A549 (cell line): ENCODE measurements at regions not wholly inside any gene's neighbourhood (a gene's known extent, or its start where the extent isn't known, plus 50 kb on each side); places are given as distances from the start of the nearest gene placed in this dataset.

Experiments
- ATAC-seq, 2 experiments: fragments of 200-7000 bp in 1 of 2; fragments of >200 bp in 1 of 2; cut with Nextera tagmentation in 1 of 2; cut with Tn5 transposase in 1 of 2; 3 replicates each; pipeline versions ENCODE4 v1.8.0 to v1.9.1; 2018 to 2020; ENCODE audit warnings: mild to moderate bottlenecking in 1 of 2, moderate library complexity in 1 of 2
- CTCF ChIA-PET: fragments of 300-600 bp; sonication (Branson Sonifier 250); formaldehyde crosslinking; extraction: SDS; loops from one replicate; lab custom pipeline; 2021; ENCODE audit warnings: antibody characterized with exemption, inconsistent platforms; lab: Yijun Ruan, JAX
- POLR2A ChIA-PET: fragments of 350-600 bp; formaldehyde crosslinking; extraction: SDS; loops from one replicate; lab custom pipeline; 2021; ENCODE audit warnings: antibody characterized with exemption, inconsistent platforms; lab: Yijun Ruan, JAX
- DNase-seq, 2 experiments: peaks; one replicate each; pipeline versions ENCODE4 v3.0.0 to v3.0.0-alpha.2; 2011 to 2016; ENCODE audit warnings: low read depth in 1 of 2, low spot score in 1 of 2
- FAIRE-seq: peaks from 2 replicates; lab custom pipeline; 2011; peaks lifted over from hg19 to GRCh38; lab: Jason Lieb, UNC
- H3K27ac ChIP-seq, 2 experiments: fragments of >200 bp; sonication (Bioruptor Twin); formaldehyde crosslinking; 3 replicates each; pipeline ENCODE4 v1.5.1; 2016 to 2017
- H3K4me1 ChIP-seq: fragments of >200 bp; sonication (Bioruptor Twin); formaldehyde crosslinking; 3 replicates; pipeline ENCODE4 v1.6.1; 2016
- H3K4me2 ChIP-seq: fragments of >200 bp; sonication (Bioruptor Twin); formaldehyde crosslinking; 3 replicates; pipeline ENCODE4 v1.6.1; 2016
- H3K4me3 ChIP-seq: fragments of >200 bp; sonication (Bioruptor Twin); formaldehyde crosslinking; 3 replicates; pipeline ENCODE4 v1.5.1; 2016
- H3K9me3 ChIP-seq: fragments of >200 bp; sonication (Bioruptor Twin); formaldehyde crosslinking; 3 replicates; pipeline ENCODE4 v1.6.1; 2016
- CBX2 ChIP-seq: fragments of 200-600 bp; sonication (generic); IDR thresholded peaks from 2 replicates; pipeline ENCODE4 v1.6.1; 2016; ENCODE audit warnings: low read depth, mild to moderate bottlenecking, borderline replicate concordance
- CEBPB ChIP-seq, 2 experiments: fragments of >200 bp in 1 of 2; sonication (Bioruptor Twin) in 1 of 2; formaldehyde crosslinking in 1 of 2; IDR thresholded peaks; 2 replicates each; pipeline ENCODE4 v1.6.1; 2012 to 2016
- CHD2 ChIP-seq: fragments of 150-350 bp; IDR thresholded peaks from 2 replicates; pipeline ENCODE4 v1.6.1; 2014; ENCODE audit warnings: low read length; ENCODE audit not compliant: partially characterized antibody
- CHD4 ChIP-seq: fragments of 200-600 bp; sonication (generic); IDR thresholded peaks from 2 replicates; pipeline ENCODE4 v1.6.1; 2016; ENCODE audit warnings: antibody characterized with exemption, mild to moderate bottlenecking, borderline replicate concordance
- EHMT2 ChIP-seq: fragments of 200-600 bp; sonication (generic); IDR thresholded peaks from 2 replicates; pipeline ENCODE4 v1.6.1; 2016; ENCODE audit warnings: antibody characterized with exemption, low read depth, mild to moderate bottlenecking, moderate library complexity
- ESRRA ChIP-seq: fragments of 150-350 bp; IDR thresholded peaks from 2 replicates; pipeline ENCODE4 v1.6.1; 2014; ENCODE audit warnings: mild to moderate bottlenecking, low read length, borderline replicate concordance
- FOSB ChIP-seq: fragments of 250-450 bp; sonication (Bioruptor Pico); IDR thresholded peaks from 2 replicates; pipeline ENCODE4 v1.5.0; 2020; ENCODE audit warnings: mild to moderate bottlenecking, moderate library complexity
- FOXS1 ChIP-seq: fragments of 250-450 bp; sonication (Bioruptor Pico); IDR thresholded peaks from 2 replicates; pipeline ENCODE4 v1.5.0; 2020; ENCODE audit warnings: mild to moderate bottlenecking, moderate library complexity
- GATA3 ChIP-seq: IDR thresholded peaks from 2 replicates; pipeline ENCODE4 v1.6.1; 2012; ENCODE audit warnings: borderline replicate concordance
- HOXB13 ChIP-seq: fragments of 250-450 bp; sonication (Bioruptor Pico); IDR thresholded peaks from 2 replicates; pipeline ENCODE4 v1.5.0; 2020; ENCODE audit warnings: low read depth, mild to moderate bottlenecking, moderate library complexity
- JUN ChIP-seq, 2 experiments: fragments of >200 bp; sonication (Bioruptor Twin); formaldehyde crosslinking; IDR thresholded peaks; 2 replicates in 1 of 2; 3 replicates in 1 of 2; pipeline ENCODE4 v1.6.1; 2016 to 2017
- JUNB ChIP-seq: fragments of >200 bp; sonication (Bioruptor Twin); formaldehyde crosslinking; IDR thresholded peaks from 2 replicates; pipeline ENCODE4 v1.6.1; 2016
- KDM1A ChIP-seq: fragments of 200-600 bp; sonication (generic); IDR thresholded peaks from 2 replicates; pipeline ENCODE4 v1.6.1; 2016; ENCODE audit warnings: low read depth, mild to moderate bottlenecking
- KDM5A ChIP-seq: fragments of 200-600 bp; sonication (generic); IDR thresholded peaks from 2 replicates; pipeline ENCODE4 v1.6.1; 2016; ENCODE audit warnings: antibody characterized with exemption, mild to moderate bottlenecking
- MAFK ChIP-seq: fragments of 450-650 bp; IDR thresholded peaks from 2 replicates; pipeline ENCODE4 v1.6.1; 2014; ENCODE audit not compliant: partially characterized antibody
- MAZ ChIP-seq: fragments of 150-350 bp; IDR thresholded peaks from 2 replicates; pipeline ENCODE4 v1.6.1; 2014; ENCODE audit warnings: antibody characterized with exemption, low read depth, low read length, borderline replicate concordance
- NFE2L2 ChIP-seq: fragments of 150-350 bp; conservative IDR thresholded peaks from 2 replicates; pipeline ENCODE4 v1.6.1; 2014; ENCODE audit warnings: low read length
- NPAS2 ChIP-seq: fragments of 250-450 bp; sonication (Bioruptor Pico); IDR thresholded peaks from 2 replicates; pipeline ENCODE4 v1.8.0; 2022; ENCODE audit warnings: mild to moderate bottlenecking, moderate library complexity, borderline replicate concordance
- RARB ChIP-seq: fragments of 250-450 bp; sonication (Bioruptor Pico); IDR thresholded peaks from 2 replicates; pipeline ENCODE4 v1.8.0; 2021; ENCODE audit warnings: mild to moderate bottlenecking, moderate library complexity
- RCOR1 ChIP-seq: fragments of 150-350 bp; IDR thresholded peaks from 2 replicates; pipeline ENCODE4 v1.6.1; 2014; ENCODE audit warnings: antibody characterized with exemption, low read length, low read depth
- RFX5 ChIP-seq: fragments of 450-650 bp; IDR thresholded peaks from 2 replicates; pipeline ENCODE4 v1.7.1; 2014; ENCODE audit warnings: antibody characterized with exemption, mild to moderate bottlenecking, moderate library complexity
- RNF2 ChIP-seq: fragments of 200-600 bp; sonication (generic); IDR thresholded peaks from 2 replicates; pipeline ENCODE4 v1.6.1; 2016; ENCODE audit warnings: low read depth, mild to moderate bottlenecking, antibody characterized with exemption, moderate library complexity, borderline replicate concordance
- SREBF2 ChIP-seq: fragments of 450-650 bp; IDR thresholded peaks from 2 replicates; pipeline ENCODE4 v1.6.1; 2014; ENCODE audit warnings: mild to moderate bottlenecking, moderate library complexity
- TFCP2L1 ChIP-seq: fragments of 250-450 bp; sonication (Bioruptor Pico); IDR thresholded peaks from 2 replicates; pipeline ENCODE4 v1.5.0; 2021; ENCODE audit warnings: mild to moderate bottlenecking
- TP53 ChIP-seq: fragments of 250-450 bp; sonication (Bioruptor Pico); IDR thresholded peaks from 2 replicates; pipeline ENCODE4 v1.5.0; 2021; ENCODE audit warnings: mild to moderate bottlenecking, moderate library complexity
- ZSCAN20 ChIP-seq: fragments of 250-450 bp; sonication (Bioruptor Pico); IDR thresholded peaks from 2 replicates; pipeline ENCODE4 v1.8.0; 2022; ENCODE audit warnings: mild to moderate bottlenecking, moderate library complexity
- whole genome bisulfite sequencing: methylation state at CpG from one replicate; pipeline ENCODE4 v1.1.6; 2017; ENCODE audit errors: missing lambda C conversion rate; 5-methylcytosine and 5-hydroxymethylcytosine counted together
- TF ChIP-seq, protein P1 (sequence below): fragments of 250-450 bp; sonication (Bioruptor Pico); IDR thresholded peaks from 2 replicates; pipeline ENCODE4 v1.5.0; 2020; ENCODE audit warnings: low read depth, mild to moderate bottlenecking, moderate library complexity
- TF ChIP-seq, protein P2 (sequence below): fragments of 150-350 bp; IDR thresholded peaks from 2 replicates; pipeline ENCODE4 v1.6.1; 2014; ENCODE audit warnings: low read depth, mild to moderate bottlenecking, low read length
- TF ChIP-seq, protein P3 (sequence below): fragments of 450-650 bp; IDR thresholded peaks from 2 replicates; pipeline ENCODE4 v1.6.1; 2014; ENCODE audit warnings: antibody characterized with exemption

DNA sequence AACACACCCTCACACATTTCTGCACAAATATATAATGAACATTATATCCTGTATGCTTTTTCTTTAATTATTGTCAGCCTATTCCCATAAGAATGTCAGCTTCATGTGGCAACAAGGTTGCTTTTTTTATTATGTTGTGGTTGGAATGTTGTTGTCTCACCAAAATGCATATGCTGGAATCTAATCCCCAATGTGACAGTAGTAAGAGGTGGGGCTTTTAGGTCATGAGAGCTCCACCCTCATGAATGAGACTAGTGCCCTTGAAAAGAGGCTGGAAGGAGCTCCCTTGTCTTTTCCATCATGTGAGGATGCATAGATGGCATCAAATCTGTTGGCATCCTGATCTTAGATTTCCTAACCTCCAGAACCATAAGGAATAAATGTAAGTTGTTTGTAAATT, 131.3 kb upstream of the IRX6 start:
- ATAC-seq (no peak), DNase-seq (no peak), FAIRE-seq (no peak)
- H3K27ac ChIP-seq = no peak overlapping the region
- ChIA-PET POLR2A (no interaction called here), CTCF (no interaction called here)
- TF ChIP-seq CHD2 = no peak
- no peaks in the 10 kb centered on the region for H3K9me3 ChIP-seq
- no peak overlapping the region for H3K4me2 ChIP-seq
- no peak overlapping the region for H3K4me3 ChIP-seq
- H3K4me1 ChIP-seq = no peaks in the 10 kb centered on the region

DNA sequence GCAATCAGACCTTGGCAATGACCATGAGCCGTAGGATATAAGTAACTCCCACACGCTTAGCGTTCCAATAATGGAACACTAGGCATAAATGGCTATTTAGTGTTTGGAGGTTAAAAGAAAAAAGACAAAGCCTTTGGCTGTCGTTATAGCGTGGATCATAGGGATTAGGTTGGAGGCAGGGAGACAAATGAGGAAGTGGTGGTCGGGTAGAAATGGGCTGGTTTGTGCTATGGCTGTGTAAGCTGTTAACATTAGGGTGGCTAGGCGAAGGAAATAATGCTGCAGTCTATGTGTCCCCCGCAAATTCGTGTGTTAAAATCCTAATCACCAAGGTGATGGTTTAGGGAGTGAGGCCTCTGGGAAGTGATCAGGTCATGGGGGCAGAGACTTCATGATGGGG, 120.4 kb upstream of the IRX6 start:
- Histone ChIP-seq H3K27ac (no peak overlapping the region), H3K4me3 (no peak overlapping the region), H3K9me3 (no peaks in the 10 kb centered on the region), H3K4me2 (no peak overlapping the region), H3K4me1 (no peaks in the 10 kb centered on the region)
- DNase-seq (no peak), FAIRE-seq (no peak)
- POLR2A ChIA-PET = no interaction called here
- TF ChIP-seq GATA3 (no peak), CEBPB (IDR thresholded peaks at IDR 0.05) (no peak), CHD4 (no peak), EHMT2 (no peak), NFE2L2 (no peak), ESRRA (no peak), FOSB (no peak), RARB (no peak), TP53 (CRISPR knock-in tag) (no peak), KDM1A (no peak), RNF2 (no peak), FOXS1 (CRISPR knock-in tag) (no peak), JUN (IDR thresholded peaks at IDR 0.05) (no peak)
- TF ChIP-seq, protein P1, sequence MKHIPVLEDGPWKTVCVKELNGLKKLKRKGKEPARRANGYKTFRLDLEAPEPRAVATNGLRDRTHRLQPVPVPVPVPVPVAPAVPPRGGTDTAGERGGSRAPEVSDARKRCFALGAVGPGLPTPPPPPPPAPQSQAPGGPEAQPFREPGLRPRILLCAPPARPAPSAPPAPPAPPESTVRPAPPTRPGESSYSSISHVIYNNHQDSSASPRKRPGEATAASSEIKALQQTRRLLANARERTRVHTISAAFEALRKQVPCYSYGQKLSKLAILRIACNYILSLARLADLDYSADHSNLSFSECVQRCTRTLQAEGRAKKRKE = no peak
- TF ChIP-seq, all 56 proteins: peak for 0
- no peak for ATAC-seq
- CTCF ChIA-PET = no interaction called here
- 48% methylated on average over 9 of the region's 9 CpGs for WGBS

DNA sequence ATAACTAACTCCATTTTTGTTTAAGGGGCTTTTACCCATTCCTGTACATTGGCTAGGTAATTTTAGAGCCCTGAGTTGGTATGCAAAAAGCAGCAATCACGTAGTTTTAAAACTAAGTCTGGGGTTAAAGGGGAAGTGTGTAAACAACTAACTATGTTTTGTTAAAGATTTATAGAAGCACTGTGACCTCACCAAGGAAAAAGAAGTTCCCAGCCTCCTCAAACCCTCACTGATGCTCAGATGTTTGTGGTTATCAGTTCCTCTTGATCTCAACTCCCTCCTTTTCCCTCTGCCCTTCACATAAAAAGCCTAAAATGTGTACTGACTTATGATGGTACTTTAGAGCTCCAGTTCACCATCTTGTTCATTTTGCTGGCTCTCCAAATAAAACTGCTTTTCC, 119.9 kb upstream of the IRX6 start:
- POLR2A ChIA-PET = no interaction called here

More for the DNA sequence above, 119.9 kb upstream of the IRX6 start:
- H3K9me3 ChIP-seq = no peaks in the 10 kb centered on the region
- CTCF ChIA-PET = no interaction called here
- FAIRE-seq (no peak), ATAC-seq (no peak), DNase-seq (no peak)
- no peak overlapping the region for H3K4me3 ChIP-seq
- H3K4me1 ChIP-seq = no peaks in the 10 kb centered on the region
- no peak overlapping the region for H3K4me2 ChIP-seq
- no peak for TF ChIP-seq FOSB
- no peak for TF ChIP-seq RCOR1
- no peak for TF ChIP-seq JUN (IDR thresholded peaks at IDR 0.05)
- TF ChIP-seq SREBF2 = no peak
- TF ChIP-seq MAFK = no peak
- no peak for TF ChIP-seq CEBPB (IDR thresholded peaks at IDR 0.05)
- no peak for TF ChIP-seq RFX5
- no peak for TF ChIP-seq MAZ
- TF ChIP-seq, protein P2, sequence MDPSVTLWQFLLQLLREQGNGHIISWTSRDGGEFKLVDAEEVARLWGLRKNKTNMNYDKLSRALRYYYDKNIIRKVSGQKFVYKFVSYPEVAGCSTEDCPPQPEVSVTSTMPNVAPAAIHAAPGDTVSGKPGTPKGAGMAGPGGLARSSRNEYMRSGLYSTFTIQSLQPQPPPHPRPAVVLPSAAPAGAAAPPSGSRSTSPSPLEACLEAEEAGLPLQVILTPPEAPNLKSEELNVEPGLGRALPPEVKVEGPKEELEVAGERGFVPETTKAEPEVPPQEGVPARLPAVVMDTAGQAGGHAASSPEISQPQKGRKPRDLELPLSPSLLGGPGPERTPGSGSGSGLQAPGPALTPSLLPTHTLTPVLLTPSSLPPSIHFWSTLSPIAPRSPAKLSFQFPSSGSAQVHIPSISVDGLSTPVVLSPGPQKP = no peak
- TF ChIP-seq TFCP2L1 (CRISPR knock-in tag) = no peak
- no peak for TF ChIP-seq ZSCAN20 (CRISPR knock-in tag)
- TF ChIP-seq TP53 (CRISPR knock-in tag) = no peak
- TF ChIP-seq KDM5A = no peak
- no peak for TF ChIP-seq KDM1A
- no peak for TF ChIP-seq HOXB13
- TF ChIP-seq, protein P3, sequence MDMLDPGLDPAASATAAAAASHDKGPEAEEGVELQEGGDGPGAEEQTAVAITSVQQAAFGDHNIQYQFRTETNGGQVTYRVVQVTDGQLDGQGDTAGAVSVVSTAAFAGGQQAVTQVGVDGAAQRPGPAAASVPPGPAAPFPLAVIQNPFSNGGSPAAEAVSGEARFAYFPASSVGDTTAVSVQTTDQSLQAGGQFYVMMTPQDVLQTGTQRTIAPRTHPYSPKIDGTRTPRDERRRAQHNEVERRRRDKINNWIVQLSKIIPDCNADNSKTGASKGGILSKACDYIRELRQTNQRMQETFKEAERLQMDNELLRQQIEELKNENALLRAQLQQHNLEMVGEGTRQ = no peak
- TF ChIP-seq CBX2 = no peak
- no peak for TF ChIP-seq JUNB
- no peak for TF ChIP-seq NPAS2 (CRISPR knock-in tag)
- WGBS = 3% methylated on average over 1 of the region's 1 CpG
- no peak overlapping the region for H3K27ac ChIP-seq
